LNCaP clone FGC (cell line): ENCODE measurements at regions not wholly inside any gene's neighbourhood (a gene's known extent, or its start where the extent isn't known, plus 50 kb on each side); places are given as distances from the start of the nearest gene placed in this dataset.

ENCODE experiments used
- DNase-seq: peaks from one replicate; pipeline ENCODE4 v3.0.0-alpha.2; 2011; ENCODE audit warnings: low read depth
- H3K4me3 ChIP-seq: 2 replicates; pipeline ENCODE4 v1.5.1; 2011; ENCODE audit warnings: mild to moderate bottlenecking, low read depth, low read length, control low read depth
- CTCF ChIP-seq: IDR thresholded peaks from 2 replicates; pipeline ENCODE4 v1.5.1; 2012; ENCODE audit warnings: mild to moderate bottlenecking; ENCODE audit not compliant: control insufficient read depth, insufficient read depth; ENCODE audit errors: extremely low read depth

- no peak for TF ChIP-seq CTCF
- no peak overlapping the region for H3K4me3 ChIP-seq
- no peak for DNase-seq
These were observed 362.8 kb upstream of the FOXK1 start for GRCh38 chr7:4319280-4319679.

GRCh38 chr7:4325732-4326131, 356.4 kb upstream of the FOXK1 start:
- no peak overlapping the region for H3K4me3 ChIP-seq
- no peak for TF ChIP-seq CTCF
- no peak for DNase-seq

GRCh38 chr7:4331711-4332110, 350.4 kb upstream of the FOXK1 start:
- no peak for DNase-seq
- H3K4me3 ChIP-seq = no peak overlapping the region
- TF ChIP-seq CTCF = no peak

GRCh38 chr7:4338556-4338955, 343.5 kb upstream of the FOXK1 start:
- TF ChIP-seq CTCF = no peak
- no peak for DNase-seq
- H3K4me3 ChIP-seq = no peak overlapping the region

GRCh38 chr7:4343272-4344247, 338.5 kb upstream of the FOXK1 start:
- DNase-seq = no peak
- no peak overlapping the region for H3K4me3 ChIP-seq
- no peak for TF ChIP-seq CTCF

GRCh38 chr7:4345004-4345403, 337.1 kb upstream of the FOXK1 start:
- DNase-seq = no peak
- no peak for TF ChIP-seq CTCF
- no peak overlapping the region for H3K4me3 ChIP-seq
